H1 (cell line): ENCODE measurements at regions not wholly inside any gene's neighbourhood (a gene's known extent, or its start where the extent isn't known, plus 50 kb on each side); places are given as distances from the start of the nearest gene placed in this dataset.

ENCODE experiments used
- CTCF ChIA-PET: fragments of 300-600 bp; sonication (Branson Sonifier 250); formaldehyde crosslinking; loops from one replicate; lab custom pipeline; 2021; ENCODE audit not compliant: partially characterized antibody; lab: Charles Lee
- POLR2A ChIA-PET: fragments of 300-600 bp; sonication (Branson Sonifier 250); formaldehyde crosslinking; loops from one replicate; lab custom pipeline; 2021; ENCODE audit warnings: inconsistent platforms; ENCODE audit not compliant: partially characterized antibody; lab: Charles Lee
- DNase-seq, 2 experiments: peaks; one replicate each; pipeline versions ENCODE4 v3.0.0 to v3.0.0-alpha.2; 2010 to 2022; ENCODE audit warnings: low spot score in 2 of 2, low read depth in 1 of 2, mixed read lengths in 1 of 2
- FAIRE-seq: peaks from 2 replicates; lab custom pipeline; 2011; peaks lifted over from hg19 to GRCh38; lab: Jason Lieb, UNC
- H2AFZ ChIP-seq: 2 replicates; pipeline ENCODE4 v1.8.1; 2012; ENCODE audit warnings: low read length, inconsistent platforms
- H2AK5ac ChIP-seq: 2 replicates; pipeline ENCODE4 v1.6.1; 2013; ENCODE audit warnings: low read depth, low read length
- H2BK120ac ChIP-seq: replicated peaks from 2 replicates; pipeline ENCODE3; 2013; ENCODE audit warnings: low read depth, low read length, inconsistent platforms
- H2BK12ac ChIP-seq: 2 replicates; pipeline ENCODE4 v1.6.1; 2013; ENCODE audit warnings: low read depth, low read length
- H2BK15ac ChIP-seq: 2 replicates; pipeline ENCODE4 v1.6.1; 2013; ENCODE audit warnings: low read length
- H2BK20ac ChIP-seq: 2 replicates; pipeline ENCODE4 v1.6.1; 2013; ENCODE audit warnings: low read length
- H2BK5ac ChIP-seq: 2 replicates; pipeline ENCODE4 v1.6.1; 2013; ENCODE audit warnings: low read depth, low read length
- H3K14ac ChIP-seq: 2 replicates; pipeline ENCODE4 v1.6.1; 2013; ENCODE audit warnings: inconsistent platforms; ENCODE audit not compliant: insufficient read length
- H3K18ac ChIP-seq: 2 replicates; pipeline ENCODE4 v1.6.1; 2013; ENCODE audit warnings: low read length; ENCODE audit errors: extremely low read depth
- H3K23ac ChIP-seq: 2 replicates; pipeline ENCODE4 v1.6.1; 2013; ENCODE audit warnings: inconsistent platforms; ENCODE audit not compliant: insufficient read length
- H3K23me2 ChIP-seq: 2 replicates; pipeline ENCODE4 v1.6.1; 2013; ENCODE audit warnings: low read depth, low read length
- H3K27ac ChIP-seq: 2 replicates; pipeline ENCODE4 v1.6.1; 2011; ENCODE audit warnings: low read depth, low read length, inconsistent platforms
- H3K27me3 ChIP-seq, 4 experiments: replicated peaks in 1 of 4; 1 replicate in 1 of 4; 2 replicates in 3 of 4; pipeline versions ENCODE4 v1.6.1 to v1.8.1; 2011 to 2013; ENCODE audit warnings: low read length in 3 of 4, mild to moderate bottlenecking in 3 of 4, inconsistent platforms in 2 of 4, mixed read lengths in 2 of 4, moderate library complexity in 1 of 4; ENCODE audit not compliant: control insufficient read depth in 3 of 4, insufficient read depth in 3 of 4; ENCODE audit errors: extremely low read depth in 1 of 4
- H3K36me3 ChIP-seq, 4 experiments: 2 replicates each; pipeline versions ENCODE4 v1.6.1 to v1.8.1; 2011 to 2013; ENCODE audit warnings: mild to moderate bottlenecking in 4 of 4, low read length in 3 of 4, moderate library complexity in 2 of 4, control low read depth in 1 of 4, inconsistent platforms in 1 of 4; ENCODE audit not compliant: insufficient read depth in 4 of 4, control insufficient read depth in 2 of 4
- H3K4ac ChIP-seq: replicated peaks from 2 replicates; pipeline ENCODE3; 2013; ENCODE audit warnings: low read length, low read depth, mixed read lengths, inconsistent platforms; ENCODE audit not compliant: insufficient read length
- H3K4me1 ChIP-seq, 4 experiments: replicated peaks in 1 of 4; 1 replicate in 1 of 4; 2 replicates in 3 of 4; pipeline versions ENCODE4 v1.6.1 to v1.8.1; 2011 to 2013; ENCODE audit warnings: low read length in 3 of 4, inconsistent platforms in 2 of 4, mixed read lengths in 1 of 4; ENCODE audit not compliant: insufficient read depth in 4 of 4, control insufficient read depth in 3 of 4
- H3K4me2 ChIP-seq, 2 experiments: 2 replicates each; pipeline versions ENCODE4 v1.6.1 to v1.8.1; 2011 to 2013; ENCODE audit warnings: low read depth in 2 of 2, low read length in 2 of 2, control low read depth in 1 of 2, inconsistent platforms in 1 of 2, mild to moderate bottlenecking in 1 of 2; ENCODE audit not compliant: insufficient read depth in 1 of 2
- H3K4me3 ChIP-seq, 4 experiments: fragments of 200-600, 300-600 bp in 1 of 4; sonication (generic), shearing (Covaris generic), sonication (Bioruptor Twin) in 1 of 4; 2 replicates each; pipeline versions ENCODE4 v1.5.1 to v1.8.1; 2011 to 2016; ENCODE audit warnings: low read length in 4 of 4, low read depth in 3 of 4, control low read depth in 2 of 4, inconsistent platforms in 2 of 4, mild to moderate bottlenecking in 2 of 4, mixed read lengths in 1 of 4, moderate library complexity in 1 of 4; ENCODE audit not compliant: insufficient read depth in 2 of 4; ENCODE audit errors: extremely low read depth in 1 of 4
- H3K56ac ChIP-seq: replicated peaks from 2 replicates; pipeline ENCODE3; 2013; ENCODE audit warnings: low read depth, mild to moderate bottlenecking, mixed read lengths, low read length, inconsistent platforms; ENCODE audit not compliant: insufficient read length
- H3K79me1 ChIP-seq: 2 replicates; pipeline ENCODE4 v1.6.1; 2013; ENCODE audit warnings: low read depth, low read length, control low read depth
- H3K79me2 ChIP-seq, 2 experiments: 2 replicates each; pipeline versions ENCODE4 v1.6.1 to v1.8.1; 2012 to 2013; ENCODE audit warnings: low read length in 2 of 2, mild to moderate bottlenecking in 2 of 2, inconsistent platforms in 1 of 2; ENCODE audit not compliant: insufficient read depth in 2 of 2, control insufficient read depth in 1 of 2
- H3K9ac ChIP-seq, 4 experiments: replicated peaks in 1 of 4; 1 replicate in 1 of 4; 2 replicates in 3 of 4; pipeline versions ENCODE4 v1.6.1 to v1.8.1; 2011 to 2013; ENCODE audit warnings: low read depth in 3 of 4, low read length in 3 of 4, control low read depth in 2 of 4, mild to moderate bottlenecking in 2 of 4, moderate library complexity in 2 of 4, inconsistent platforms in 1 of 4; ENCODE audit errors: extremely low read depth in 1 of 4
- H3K9me3 ChIP-seq, 2 experiments: 2 replicates each; pipeline versions ENCODE4 v1.6.1 to v1.8.1; 2012 to 2013; ENCODE audit warnings: mild to moderate bottlenecking in 2 of 2, moderate library complexity in 2 of 2, control low read depth in 1 of 2, inconsistent platforms in 1 of 2, low read depth in 1 of 2, low read length in 1 of 2, mixed read lengths in 1 of 2; ENCODE audit not compliant: insufficient read depth in 2 of 2
- H4K20me1 ChIP-seq, 2 experiments: replicated peaks in 1 of 2; 2 replicates each; pipeline versions ENCODE3 to v1.8.1; 2011 to 2013; ENCODE audit warnings: inconsistent platforms in 2 of 2, low read length in 2 of 2, mild to moderate bottlenecking in 1 of 2; ENCODE audit not compliant: insufficient read depth in 2 of 2, control insufficient read depth in 1 of 2
- H4K5ac ChIP-seq: 2 replicates; pipeline ENCODE4 v1.6.1; 2013; ENCODE audit warnings: low read length, low read depth, mixed read lengths, inconsistent platforms; ENCODE audit not compliant: insufficient read length
- H4K8ac ChIP-seq: 2 replicates; pipeline ENCODE4 v1.8.0; 2013; ENCODE audit warnings: mild to moderate bottlenecking, moderate library complexity, low read length, inconsistent platforms; ENCODE audit not compliant: insufficient read depth; ENCODE audit errors: extremely low read depth
- H4K91ac ChIP-seq: replicated peaks from 2 replicates; pipeline ENCODE3; 2013; ENCODE audit warnings: low read length, mixed read lengths, inconsistent platforms; ENCODE audit not compliant: insufficient read length
- BRCA1 ChIP-seq: IDR thresholded peaks from 2 replicates; pipeline ENCODE4 v1.6.1; 2012; ENCODE audit warnings: low read depth, low read length, improper control_type of control experiment
- CBX8 ChIP-seq: fragments of 300-800, 300-1000 bp; sonication (generic); IDR thresholded peaks from 2 replicates; pipeline ENCODE4 v1.7.1; 2016; ENCODE audit warnings: low read depth, low read length, borderline replicate concordance
- CEBPB ChIP-seq: IDR thresholded peaks from 2 replicates; pipeline ENCODE4 v1.6.1; 2012; ENCODE audit warnings: low read depth, low read length
- EGR1 ChIP-seq: IDR thresholded peaks from 2 replicates; pipeline ENCODE4 v1.6.1; 2011; ENCODE audit warnings: low read depth, low read length, borderline replicate concordance
- KDM5A ChIP-seq: fragments of 200-600 bp; IDR thresholded peaks from 2 replicates; pipeline ENCODE4 v1.7.1; 2012; ENCODE audit warnings: mild to moderate bottlenecking, low read length, inconsistent platforms, mixed read lengths
- POU5F1 ChIP-seq: IDR thresholded peaks from 2 replicates; pipeline ENCODE4 v1.6.1; 2011; ENCODE audit warnings: low read depth, mild to moderate bottlenecking, low read length, moderate library complexity
- RAD21 ChIP-seq, 2 experiments: IDR thresholded peaks in 1 of 2; conservative IDR thresholded peaks in 1 of 2; 2 replicates each; pipeline ENCODE4 v1.6.1; 2011; ENCODE audit warnings: low read depth in 2 of 2, low read length in 2 of 2, improper control_type of control experiment in 1 of 2, inconsistent platforms in 1 of 2, mild to moderate bottlenecking in 1 of 2, moderate library complexity in 1 of 2
- SAP30 ChIP-seq: fragments of 300-600 bp; sonication (generic); IDR thresholded peaks from 2 replicates; pipeline ENCODE4 v1.7.1; 2012; ENCODE audit warnings: low read length, moderate library complexity, mild to moderate bottlenecking, inconsistent platforms; ENCODE audit not compliant: insufficient read depth, insufficient replicate concordance
- SP1 ChIP-seq: IDR thresholded peaks from 2 replicates; pipeline ENCODE4 v1.6.1; 2011; ENCODE audit warnings: low read depth, low read length
- USF2 ChIP-seq: IDR thresholded peaks from 2 replicates; pipeline ENCODE4 v1.6.1; 2011; ENCODE audit warnings: low read length, improper control_type of control experiment
- WGBS, 2 experiments: shearing (Covaris generic) in 1 of 2; methylation state at CpG; one replicate each; pipeline versions ENCODE4 v1.1.6 to v1.1.7; 2013 to 2015; ENCODE audit warnings: low lambda C conversion rate in 2 of 2, mixed read lengths in 2 of 2, inconsistent platforms in 1 of 2, low coverage in 1 of 2, missing lambda C conversion rate in 1 of 2; ENCODE audit not compliant: insufficient replicate concordance in 2 of 2, insufficient coverage in 1 of 2, insufficient read length in 1 of 2; ENCODE audit errors: extremely low coverage in 1 of 2, missing lambda C conversion rate in 1 of 2; 5-methylcytosine and 5-hydroxymethylcytosine counted together

GRCh38 chr2:220228310-220229006 lies 601.0 kb downstream of the SLC4A3 start:
- no peak overlapping the region for H4K91ac ChIP-seq
- no peaks in the 10 kb centered on the region for H3K23me2 ChIP-seq
- H2BK5ac ChIP-seq = no peak overlapping the region
- no peaks in the 10 kb centered on the region for H3K36me3 ChIP-seq
- H3K4me2 ChIP-seq = no peak overlapping the region
- H3K79me2 ChIP-seq = no peaks in the 10 kb centered on the region
- H2BK20ac ChIP-seq = no peak overlapping the region
- FAIRE-seq (no peak), DNase-seq (no peak)
- H3K14ac ChIP-seq = no peak overlapping the region
- H2BK120ac ChIP-seq = no peak overlapping the region
- H3K9me3 ChIP-seq = no peaks in the 10 kb centered on the region
- H2AFZ ChIP-seq = peak overlapping the region; percentile 66; the same call in 1 of the 2 replicates
- WGBS, 2 experiments = 87% methylated on average over 8 of the region's 8 CpGs; no CpG with 5 or more reads in 1 of the 2 experiments
- H3K4me1 ChIP-seq = peaks cover 0 to 2% (median 1%) of the 10 kb centered on the region in 4 experiments; a peak in 2 of 7 replicates
- H3K27ac ChIP-seq = no peak overlapping the region
- ChIA-PET CTCF (no interaction called here), POLR2A (no interaction called here)
- H3K56ac ChIP-seq = no peak overlapping the region
- no peaks in the 10 kb centered on the region for H3K79me1 ChIP-seq
- H3K23ac ChIP-seq = no peak overlapping the region
- no peaks in the 10 kb centered on the region for H4K20me1 ChIP-seq
- H4K8ac ChIP-seq = no peak overlapping the region
- no peak overlapping the region for H2BK15ac ChIP-seq
- H3K9ac ChIP-seq = no peak overlapping the region
- no peak overlapping the region for H2BK12ac ChIP-seq
- H4K5ac ChIP-seq = no peak overlapping the region
- H3K4me3 ChIP-seq = no peak overlapping the region
- H3K27me3 ChIP-seq = no peaks in the 10 kb centered on the region
- H3K18ac ChIP-seq = no peak overlapping the region
- H2AK5ac ChIP-seq = no peak overlapping the region
- no peak overlapping the region for H3K4ac ChIP-seq
- no peak for TF ChIP-seq RAD21 (IDR thresholded peaks at IDR 0.05 in 1 of 2, conservative IDR thresholded peaks at IDR 0.05 in 1 of 2; ENCODE audit: low read depth in 2 of 2, low read length in 2 of 2)
- no peak for TF ChIP-seq CBX8
- no peak for TF ChIP-seq POU5F1
- no peak for TF ChIP-seq EGR1
- no peak for TF ChIP-seq CEBPB
- no peak for TF ChIP-seq USF2
- no peak for TF ChIP-seq SAP30
- no peak for TF ChIP-seq SP1
- no peak for TF ChIP-seq KDM5A
- no peak for TF ChIP-seq BRCA1
